H1 (cell line): ENCODE measurements at regions not wholly inside any gene's neighbourhood (a gene's known extent, or its start where the extent isn't known, plus 50 kb on each side); places are given as distances from the start of the nearest gene placed in this dataset.

Experiments used
- CTCF ChIA-PET: fragments of 300-600 bp; sonication (Branson Sonifier 250); formaldehyde crosslinking; loops from one replicate; lab custom pipeline; 2021; ENCODE audit not compliant: partially characterized antibody; lab: Charles Lee
- POLR2A ChIA-PET: fragments of 300-600 bp; sonication (Branson Sonifier 250); formaldehyde crosslinking; loops from one replicate; lab custom pipeline; 2021; ENCODE audit warnings: inconsistent platforms; ENCODE audit not compliant: partially characterized antibody; lab: Charles Lee
- DNase-seq, 2 experiments: peaks; one replicate each; pipeline versions ENCODE4 v3.0.0 to v3.0.0-alpha.2; 2010 to 2022; ENCODE audit warnings: low spot score in 2 of 2, low read depth in 1 of 2, mixed read lengths in 1 of 2
- FAIRE-seq: peaks from 2 replicates; lab custom pipeline; 2011; peaks lifted over from hg19 to GRCh38; lab: Jason Lieb, UNC
- H2AFZ ChIP-seq: 2 replicates; pipeline ENCODE4 v1.8.1; 2012; ENCODE audit warnings: low read length, inconsistent platforms
- H2AK5ac ChIP-seq: 2 replicates; pipeline ENCODE4 v1.6.1; 2013; ENCODE audit warnings: low read depth, low read length
- H2BK120ac ChIP-seq: replicated peaks from 2 replicates; pipeline ENCODE3; 2013; ENCODE audit warnings: low read depth, low read length, inconsistent platforms
- H2BK12ac ChIP-seq: 2 replicates; pipeline ENCODE4 v1.6.1; 2013; ENCODE audit warnings: low read depth, low read length
- H2BK15ac ChIP-seq: 2 replicates; pipeline ENCODE4 v1.6.1; 2013; ENCODE audit warnings: low read length
- H2BK20ac ChIP-seq: 2 replicates; pipeline ENCODE4 v1.6.1; 2013; ENCODE audit warnings: low read length
- H2BK5ac ChIP-seq: 2 replicates; pipeline ENCODE4 v1.6.1; 2013; ENCODE audit warnings: low read depth, low read length
- H3K14ac ChIP-seq: 2 replicates; pipeline ENCODE4 v1.6.1; 2013; ENCODE audit warnings: inconsistent platforms; ENCODE audit not compliant: insufficient read length
- H3K18ac ChIP-seq: 2 replicates; pipeline ENCODE4 v1.6.1; 2013; ENCODE audit warnings: low read length; ENCODE audit errors: extremely low read depth
- H3K23ac ChIP-seq: 2 replicates; pipeline ENCODE4 v1.6.1; 2013; ENCODE audit warnings: inconsistent platforms; ENCODE audit not compliant: insufficient read length
- H3K23me2 ChIP-seq: 2 replicates; pipeline ENCODE4 v1.6.1; 2013; ENCODE audit warnings: low read depth, low read length
- H3K27ac ChIP-seq: 2 replicates; pipeline ENCODE4 v1.6.1; 2011; ENCODE audit warnings: low read depth, low read length, inconsistent platforms
- H3K27me3 ChIP-seq, 4 experiments: replicated peaks in 1 of 4; 1 replicate in 1 of 4; 2 replicates in 3 of 4; pipeline versions ENCODE4 v1.6.1 to v1.8.1; 2011 to 2013; ENCODE audit warnings: low read length in 3 of 4, mild to moderate bottlenecking in 3 of 4, inconsistent platforms in 2 of 4, mixed read lengths in 2 of 4, moderate library complexity in 1 of 4; ENCODE audit not compliant: control insufficient read depth in 3 of 4, insufficient read depth in 3 of 4; ENCODE audit errors: extremely low read depth in 1 of 4
- H3K36me3 ChIP-seq, 4 experiments: 2 replicates each; pipeline versions ENCODE4 v1.6.1 to v1.8.1; 2011 to 2013; ENCODE audit warnings: mild to moderate bottlenecking in 4 of 4, low read length in 3 of 4, moderate library complexity in 2 of 4, control low read depth in 1 of 4, inconsistent platforms in 1 of 4; ENCODE audit not compliant: insufficient read depth in 4 of 4, control insufficient read depth in 2 of 4
- H3K4ac ChIP-seq: replicated peaks from 2 replicates; pipeline ENCODE3; 2013; ENCODE audit warnings: low read length, low read depth, mixed read lengths, inconsistent platforms; ENCODE audit not compliant: insufficient read length
- H3K4me1 ChIP-seq, 4 experiments: replicated peaks in 1 of 4; 1 replicate in 1 of 4; 2 replicates in 3 of 4; pipeline versions ENCODE4 v1.6.1 to v1.8.1; 2011 to 2013; ENCODE audit warnings: low read length in 3 of 4, inconsistent platforms in 2 of 4, mixed read lengths in 1 of 4; ENCODE audit not compliant: insufficient read depth in 4 of 4, control insufficient read depth in 3 of 4
- H3K4me2 ChIP-seq, 2 experiments: 2 replicates each; pipeline versions ENCODE4 v1.6.1 to v1.8.1; 2011 to 2013; ENCODE audit warnings: low read depth in 2 of 2, low read length in 2 of 2, control low read depth in 1 of 2, inconsistent platforms in 1 of 2, mild to moderate bottlenecking in 1 of 2; ENCODE audit not compliant: insufficient read depth in 1 of 2
- H3K4me3 ChIP-seq, 4 experiments: fragments of 200-600, 300-600 bp in 1 of 4; sonication (generic), shearing (Covaris generic), sonication (Bioruptor Twin) in 1 of 4; 2 replicates each; pipeline versions ENCODE4 v1.5.1 to v1.8.1; 2011 to 2016; ENCODE audit warnings: low read length in 4 of 4, low read depth in 3 of 4, control low read depth in 2 of 4, inconsistent platforms in 2 of 4, mild to moderate bottlenecking in 2 of 4, mixed read lengths in 1 of 4, moderate library complexity in 1 of 4; ENCODE audit not compliant: insufficient read depth in 2 of 4; ENCODE audit errors: extremely low read depth in 1 of 4
- H3K56ac ChIP-seq: replicated peaks from 2 replicates; pipeline ENCODE3; 2013; ENCODE audit warnings: low read depth, mild to moderate bottlenecking, mixed read lengths, low read length, inconsistent platforms; ENCODE audit not compliant: insufficient read length
- H3K79me1 ChIP-seq: 2 replicates; pipeline ENCODE4 v1.6.1; 2013; ENCODE audit warnings: low read depth, low read length, control low read depth
- H3K79me2 ChIP-seq, 2 experiments: 2 replicates each; pipeline versions ENCODE4 v1.6.1 to v1.8.1; 2012 to 2013; ENCODE audit warnings: low read length in 2 of 2, mild to moderate bottlenecking in 2 of 2, inconsistent platforms in 1 of 2; ENCODE audit not compliant: insufficient read depth in 2 of 2, control insufficient read depth in 1 of 2
- H3K9ac ChIP-seq, 4 experiments: replicated peaks in 1 of 4; 1 replicate in 1 of 4; 2 replicates in 3 of 4; pipeline versions ENCODE4 v1.6.1 to v1.8.1; 2011 to 2013; ENCODE audit warnings: low read depth in 3 of 4, low read length in 3 of 4, control low read depth in 2 of 4, mild to moderate bottlenecking in 2 of 4, moderate library complexity in 2 of 4, inconsistent platforms in 1 of 4; ENCODE audit errors: extremely low read depth in 1 of 4
- H3K9me3 ChIP-seq, 2 experiments: 2 replicates each; pipeline versions ENCODE4 v1.6.1 to v1.8.1; 2012 to 2013; ENCODE audit warnings: mild to moderate bottlenecking in 2 of 2, moderate library complexity in 2 of 2, control low read depth in 1 of 2, inconsistent platforms in 1 of 2, low read depth in 1 of 2, low read length in 1 of 2, mixed read lengths in 1 of 2; ENCODE audit not compliant: insufficient read depth in 2 of 2
- H4K20me1 ChIP-seq, 2 experiments: replicated peaks in 1 of 2; 2 replicates each; pipeline versions ENCODE3 to v1.8.1; 2011 to 2013; ENCODE audit warnings: inconsistent platforms in 2 of 2, low read length in 2 of 2, mild to moderate bottlenecking in 1 of 2; ENCODE audit not compliant: insufficient read depth in 2 of 2, control insufficient read depth in 1 of 2
- H4K5ac ChIP-seq: 2 replicates; pipeline ENCODE4 v1.6.1; 2013; ENCODE audit warnings: low read length, low read depth, mixed read lengths, inconsistent platforms; ENCODE audit not compliant: insufficient read length
- H4K8ac ChIP-seq: 2 replicates; pipeline ENCODE4 v1.8.0; 2013; ENCODE audit warnings: mild to moderate bottlenecking, moderate library complexity, low read length, inconsistent platforms; ENCODE audit not compliant: insufficient read depth; ENCODE audit errors: extremely low read depth
- H4K91ac ChIP-seq: replicated peaks from 2 replicates; pipeline ENCODE3; 2013; ENCODE audit warnings: low read length, mixed read lengths, inconsistent platforms; ENCODE audit not compliant: insufficient read length
- BCL11A ChIP-seq, 2 experiments: IDR thresholded peaks; one replicate each; pipeline ENCODE4 v1.6.1; 2011; ENCODE audit warnings: low read depth in 2 of 2, low read length in 2 of 2, mild to moderate bottlenecking in 2 of 2
- FOSL1 ChIP-seq: IDR thresholded peaks from 2 replicates; pipeline ENCODE4 v1.6.1; 2011; ENCODE audit warnings: mild to moderate bottlenecking, low read depth, low read length, moderate library complexity; ENCODE audit not compliant: insufficient read depth
- GTF2F1 ChIP-seq: IDR thresholded peaks from 2 replicates; pipeline ENCODE4 v1.6.1; 2012; ENCODE audit warnings: low read depth, low read length, improper control_type of control experiment, borderline replicate concordance
- RAD21 ChIP-seq, 2 experiments: IDR thresholded peaks in 1 of 2; conservative IDR thresholded peaks in 1 of 2; 2 replicates each; pipeline ENCODE4 v1.6.1; 2011; ENCODE audit warnings: low read depth in 2 of 2, low read length in 2 of 2, improper control_type of control experiment in 1 of 2, inconsistent platforms in 1 of 2, mild to moderate bottlenecking in 1 of 2, moderate library complexity in 1 of 2
- RBBP5 ChIP-seq: IDR thresholded peaks from 2 replicates; pipeline ENCODE4 v1.7.1; 2012; ENCODE audit warnings: low read depth, mild to moderate bottlenecking, inconsistent platforms, low read length, moderate library complexity, borderline replicate concordance
- RNF2 ChIP-seq: fragments of 200-900, 300-1000 bp; sonication (generic); IDR thresholded peaks from 2 replicates; pipeline ENCODE4 v1.7.1; 2016; ENCODE audit warnings: borderline replicate concordance, low read depth, mild to moderate bottlenecking, antibody characterized with exemption, low read length; ENCODE audit not compliant: poor library complexity, severe bottlenecking; ENCODE audit errors: missing control alignments
- SAP30 ChIP-seq: fragments of 300-600 bp; sonication (generic); IDR thresholded peaks from 2 replicates; pipeline ENCODE4 v1.7.1; 2012; ENCODE audit warnings: low read length, moderate library complexity, mild to moderate bottlenecking, inconsistent platforms; ENCODE audit not compliant: insufficient read depth, insufficient replicate concordance
- SRF ChIP-seq: IDR thresholded peaks from 2 replicates; pipeline ENCODE4 v1.6.1; 2011; ENCODE audit warnings: mild to moderate bottlenecking, low read depth, low read length, moderate library complexity
- TAF1 ChIP-seq: IDR thresholded peaks from 2 replicates; pipeline ENCODE4 v1.6.1; 2011; ENCODE audit warnings: mild to moderate bottlenecking, low read depth, low read length
- ZNF274 ChIP-seq: IDR thresholded peaks from 2 replicates; pipeline ENCODE4 v1.7.0; 2012; ENCODE audit warnings: low read length, borderline replicate concordance; ENCODE audit errors: extremely low read depth
- WGBS, 2 experiments: shearing (Covaris generic) in 1 of 2; methylation state at CpG; one replicate each; pipeline versions ENCODE4 v1.1.6 to v1.1.7; 2013 to 2015; ENCODE audit warnings: low lambda C conversion rate in 2 of 2, mixed read lengths in 2 of 2, inconsistent platforms in 1 of 2, low coverage in 1 of 2, missing lambda C conversion rate in 1 of 2; ENCODE audit not compliant: insufficient replicate concordance in 2 of 2, insufficient coverage in 1 of 2, insufficient read length in 1 of 2; ENCODE audit errors: extremely low coverage in 1 of 2, missing lambda C conversion rate in 1 of 2; 5-methylcytosine and 5-hydroxymethylcytosine counted together

GRCh38 chr2:145203891-145204290 lies 684.0 kb upstream of the ZEB2 start:
- H3K56ac ChIP-seq = no peak overlapping the region
- H3K27me3 ChIP-seq = no peaks in the 10 kb centered on the region
- H2AK5ac ChIP-seq = no peak overlapping the region
- H3K4me3 ChIP-seq = no peak overlapping the region
- H4K20me1 ChIP-seq = no peaks in the 10 kb centered on the region
- H4K8ac ChIP-seq = no peak overlapping the region
- no peak overlapping the region for H3K18ac ChIP-seq
- no peaks in the 10 kb centered on the region for H3K79me2 ChIP-seq
- no peak overlapping the region for H2AFZ ChIP-seq
- H3K79me1 ChIP-seq = no peaks in the 10 kb centered on the region
- TF ChIP-seq RBBP5 (no peak), TAF1 (no peak), RAD21 (IDR thresholded peaks at IDR 0.05 in 1 of 2, conservative IDR thresholded peaks at IDR 0.05 in 1 of 2; ENCODE audit: low read depth in 2 of 2, low read length in 2 of 2) (no peak), SAP30 (no peak), FOSL1 (no peak), GTF2F1 (no peak), BCL11A (IDR thresholded peaks at IDR 0.05; ENCODE audit: low read depth in 2 of 2, low read length in 2 of 2) (no peak), ZNF274 (no peak), SRF (no peak), RNF2 (no peak)
- CTCF ChIA-PET = interaction anchor here (0.6 kb wide), 1 partner anchor 555 kb away, joined by 3 read pairs; no protein-coding TSS in a partner anchor
- H3K4me1 ChIP-seq = no peaks in the 10 kb centered on the region
- POLR2A ChIA-PET = interaction anchor here (0.6 kb wide), 1 partner anchor 19 kb away, joined by 4 read pairs; no protein-coding TSS in a partner anchor
- H2BK15ac ChIP-seq = no peak overlapping the region
- no peak overlapping the region for H3K14ac ChIP-seq
- H3K9ac ChIP-seq = no peak overlapping the region
- H4K91ac ChIP-seq = no peak overlapping the region
- H2BK20ac ChIP-seq = no peak overlapping the region
- 95% methylated on average over 2 of the region's 2 CpGs; no CpG with 5 or more reads in 1 of the 2 experiments for WGBS, 2 experiments
- no peak for FAIRE-seq
- no peaks in the 10 kb centered on the region for H3K23me2 ChIP-seq
- DNase-seq = no peak
- H4K5ac ChIP-seq = no peak overlapping the region
- H2BK12ac ChIP-seq = no peak overlapping the region
- no peaks in the 10 kb centered on the region for H3K36me3 ChIP-seq
- no peaks in the 10 kb centered on the region for H3K9me3 ChIP-seq
- no peak overlapping the region for H3K4me2 ChIP-seq
- no peak overlapping the region for H3K4ac ChIP-seq
- H2BK5ac ChIP-seq = no peak overlapping the region
- no peak overlapping the region for H2BK120ac ChIP-seq
- no peak overlapping the region for H3K27ac ChIP-seq
- no peak overlapping the region for H3K23ac ChIP-seq
